ENCODE measurements at regions not wholly inside any gene's neighbourhood (a gene's known extent, or its start where the extent isn't known, plus 50 kb on each side); places are given as distances from the start of the nearest gene placed in this dataset.

GRCh38 chr12:107998863-107999262 is 130.2 kb upstream of the WSCD2 start:
- WGBS: 84% methylated on average over 3 of the region's 4 CpGs
- no peak overlapping the region for H2BK5ac ChIP-seq (ENCODE audit: low read depth, low read length, poor library complexity, severe bottlenecking)

DNA sequence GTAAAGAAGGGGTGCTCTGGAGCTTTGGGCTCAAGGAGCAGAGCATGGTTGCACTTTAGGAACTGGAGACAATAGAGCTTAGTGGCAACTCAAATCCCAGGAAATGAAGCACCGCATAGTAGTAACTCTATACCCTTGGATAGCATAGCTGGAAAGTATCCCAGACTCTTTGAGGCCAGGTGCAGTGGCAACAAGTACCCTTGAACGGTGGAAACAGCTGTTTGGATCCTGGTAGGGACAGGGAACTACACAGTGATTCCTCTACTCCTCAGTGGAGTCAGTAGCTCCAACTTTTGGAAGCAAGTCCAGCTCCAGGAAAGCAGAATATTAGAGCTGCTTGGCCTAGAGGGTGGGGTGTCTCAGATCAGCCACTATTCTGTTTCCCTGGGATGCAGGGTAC is 129.0 kb upstream of the WSCD2 start:
- DNase-seq: no peak
- WGBS: 59% methylated on average over 2 of the region's 2 CpGs
- no peaks in the 10 kb centered on the region for H3K27me3 ChIP-seq (ENCODE audit: control insufficient read depth in 1 of 2, insufficient read depth in 1 of 2, low read length in 2 of 2)
- no peak overlapping the region for H2BK15ac ChIP-seq (ENCODE audit: low read depth, poor library complexity, severe bottlenecking)
- H3K4me1 ChIP-seq (ENCODE audit: control insufficient read depth, insufficient read depth, low read depth, low read length): peaks cover 2% of the 10 kb centered on the region
- no peak overlapping the region for H2BK12ac ChIP-seq (ENCODE audit: low read length in 2 of 2)
- H4K8ac ChIP-seq (ENCODE audit: low read length): no peak overlapping the region
- H2AFZ ChIP-seq (ENCODE audit: low read depth, low read length): no peak overlapping the region
- H3K36me3 ChIP-seq (ENCODE audit: control insufficient read depth in 1 of 2, insufficient read depth in 2 of 2, low read depth in 1 of 2, low read length in 2 of 2): no peaks in the 10 kb centered on the region
- no peaks in the 10 kb centered on the region for H3K79me1 ChIP-seq (replicated peaks; ENCODE audit: low read length, poor library complexity, severe bottlenecking)
- H3K4me2 ChIP-seq (ENCODE audit: low read length, poor library complexity, severe bottlenecking): no peak overlapping the region
- H3K9me3 ChIP-seq (ENCODE audit: control insufficient read depth, low read length): no peaks in the 10 kb centered on the region
- H2BK120ac ChIP-seq (ENCODE audit: low read depth, low read length): no peak overlapping the region
- no peak overlapping the region for H3K4ac ChIP-seq (ENCODE audit: low read depth in 1 of 2, low read length in 2 of 2)
- no peak overlapping the region for H3K9ac ChIP-seq (ENCODE audit: low read length)
- H2BK5ac ChIP-seq (ENCODE audit: low read depth, low read length, poor library complexity, severe bottlenecking): no peak overlapping the region
- H3K18ac ChIP-seq (ENCODE audit: low read depth in 1 of 2, low read length in 2 of 2): no peak overlapping the region
- H3K4me3 ChIP-seq (ENCODE audit: insufficient read depth in 1 of 2, low read depth in 1 of 2, low read length in 2 of 2): no peak overlapping the region
- no peak overlapping the region for H4K91ac ChIP-seq (ENCODE audit: low read length)
- H3K27ac ChIP-seq (ENCODE audit: low read length, poor library complexity, severe bottlenecking): no peak overlapping the region
- H3K23ac ChIP-seq (ENCODE audit: low read length in 2 of 2): no peak overlapping the region
- no peak overlapping the region for H2AK5ac ChIP-seq (ENCODE audit: low read length, severe bottlenecking)
- H3K14ac ChIP-seq (ENCODE audit: low read length in 2 of 2): no peak overlapping the region

More at GRCh38 chr12:107998863-107999262, 130.2 kb upstream of the WSCD2 start:
- Histone ChIP-seq H2AK5ac (ENCODE audit: low read length, severe bottlenecking) (no peak overlapping the region), H3K9ac (ENCODE audit: low read length) (no peak overlapping the region), H4K91ac (ENCODE audit: low read length) (no peak overlapping the region), H2AFZ (ENCODE audit: low read depth, low read length) (no peak overlapping the region), H3K36me3 (ENCODE audit: control insufficient read depth in 1 of 2, insufficient read depth in 2 of 2, low read depth in 1 of 2, low read length in 2 of 2) (no peaks in the 10 kb centered on the region), H2BK12ac (ENCODE audit: low read length in 2 of 2) (no peak overlapping the region), H3K4me1 (ENCODE audit: control insufficient read depth, insufficient read depth, low read depth, low read length) (peaks cover 2% of the 10 kb centered on the region), H3K23ac (ENCODE audit: low read length in 2 of 2) (no peak overlapping the region), H4K8ac (ENCODE audit: low read length) (no peak overlapping the region), H3K79me1 (replicated peaks; ENCODE audit: low read length, poor library complexity, severe bottlenecking) (no peaks in the 10 kb centered on the region), H3K27ac (ENCODE audit: low read length, poor library complexity, severe bottlenecking) (no peak overlapping the region), H3K4ac (ENCODE audit: low read depth in 1 of 2, low read length in 2 of 2) (no peak overlapping the region), H3K27me3 (ENCODE audit: control insufficient read depth in 1 of 2, insufficient read depth in 1 of 2, low read length in 2 of 2) (no peaks in the 10 kb centered on the region), H3K4me3 (ENCODE audit: insufficient read depth in 1 of 2, low read depth in 1 of 2, low read length in 2 of 2) (no peak overlapping the region), H3K4me2 (ENCODE audit: low read length, poor library complexity, severe bottlenecking) (no peak overlapping the region), H2BK120ac (ENCODE audit: low read depth, low read length) (no peak overlapping the region), H2BK15ac (ENCODE audit: low read depth, poor library complexity, severe bottlenecking) (no peak overlapping the region), H3K14ac (ENCODE audit: low read length in 2 of 2) (no peak overlapping the region), H3K18ac (ENCODE audit: low read depth in 1 of 2, low read length in 2 of 2) (no peak overlapping the region), H3K9me3 (ENCODE audit: control insufficient read depth, low read length) (no peaks in the 10 kb centered on the region)
- DNase-seq: no peak

DNA sequence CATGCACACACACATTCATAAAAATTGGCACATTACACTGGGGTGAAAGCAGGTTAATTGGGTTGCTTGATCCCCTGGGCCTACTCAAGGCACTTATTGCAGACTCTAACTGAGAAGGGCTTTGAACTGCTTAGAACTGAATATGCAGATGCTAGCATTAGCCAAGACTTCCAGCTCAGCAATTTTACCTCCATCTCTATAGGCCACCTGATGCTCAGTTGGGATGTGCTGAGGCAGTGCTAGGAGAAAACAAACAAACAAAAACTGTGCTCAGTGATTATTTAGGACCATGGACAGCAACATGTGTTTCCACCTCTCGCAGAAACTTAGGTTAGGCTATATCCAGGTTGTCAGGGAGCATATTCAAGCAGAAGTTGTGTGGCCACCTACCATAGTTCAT is 124.8 kb upstream of the WSCD2 start:
- Histone ChIP-seq H3K27me3 (ENCODE audit: control insufficient read depth in 1 of 2, insufficient read depth in 1 of 2, low read length in 2 of 2) (no peaks in the 10 kb centered on the region), H3K4me3 (ENCODE audit: insufficient read depth in 1 of 2, low read depth in 1 of 2, low read length in 2 of 2) (no peak overlapping the region), H2AFZ (ENCODE audit: low read depth, low read length) (no peak overlapping the region), H3K36me3 (ENCODE audit: control insufficient read depth in 1 of 2, insufficient read depth in 2 of 2, low read depth in 1 of 2, low read length in 2 of 2) (no peaks in the 10 kb centered on the region), H3K14ac (ENCODE audit: low read length in 2 of 2) (no peak overlapping the region), H4K8ac (ENCODE audit: low read length) (no peak overlapping the region), H3K9me3 (ENCODE audit: control insufficient read depth, low read length) (no peaks in the 10 kb centered on the region), H3K27ac (ENCODE audit: low read length, poor library complexity, severe bottlenecking) (no peak overlapping the region), H3K18ac (ENCODE audit: low read depth in 1 of 2, low read length in 2 of 2) (no peak overlapping the region), H2BK15ac (ENCODE audit: low read depth, poor library complexity, severe bottlenecking) (no peak overlapping the region), H2BK5ac (ENCODE audit: low read depth, low read length, poor library complexity, severe bottlenecking) (no peak overlapping the region), H2BK120ac (ENCODE audit: low read depth, low read length) (no peak overlapping the region), H3K4me1 (ENCODE audit: control insufficient read depth, insufficient read depth, low read depth, low read length) (peaks cover 2% of the 10 kb centered on the region), H3K4me2 (ENCODE audit: low read length, poor library complexity, severe bottlenecking) (no peak overlapping the region), H3K9ac (ENCODE audit: low read length) (no peak overlapping the region), H3K4ac (ENCODE audit: low read depth in 1 of 2, low read length in 2 of 2) (no peak overlapping the region), H2AK5ac (ENCODE audit: low read length, severe bottlenecking) (no peak overlapping the region), H3K23ac (ENCODE audit: low read length in 2 of 2) (no peak overlapping the region), H4K91ac (ENCODE audit: low read length) (no peak overlapping the region), H2BK12ac (ENCODE audit: low read length in 2 of 2) (no peak overlapping the region), H3K79me1 (replicated peaks; ENCODE audit: low read length, poor library complexity, severe bottlenecking) (no peaks in the 10 kb centered on the region)
- WGBS: 22% methylated on average over 1 of the region's 1 CpG
- no peak for DNase-seq

DNA sequence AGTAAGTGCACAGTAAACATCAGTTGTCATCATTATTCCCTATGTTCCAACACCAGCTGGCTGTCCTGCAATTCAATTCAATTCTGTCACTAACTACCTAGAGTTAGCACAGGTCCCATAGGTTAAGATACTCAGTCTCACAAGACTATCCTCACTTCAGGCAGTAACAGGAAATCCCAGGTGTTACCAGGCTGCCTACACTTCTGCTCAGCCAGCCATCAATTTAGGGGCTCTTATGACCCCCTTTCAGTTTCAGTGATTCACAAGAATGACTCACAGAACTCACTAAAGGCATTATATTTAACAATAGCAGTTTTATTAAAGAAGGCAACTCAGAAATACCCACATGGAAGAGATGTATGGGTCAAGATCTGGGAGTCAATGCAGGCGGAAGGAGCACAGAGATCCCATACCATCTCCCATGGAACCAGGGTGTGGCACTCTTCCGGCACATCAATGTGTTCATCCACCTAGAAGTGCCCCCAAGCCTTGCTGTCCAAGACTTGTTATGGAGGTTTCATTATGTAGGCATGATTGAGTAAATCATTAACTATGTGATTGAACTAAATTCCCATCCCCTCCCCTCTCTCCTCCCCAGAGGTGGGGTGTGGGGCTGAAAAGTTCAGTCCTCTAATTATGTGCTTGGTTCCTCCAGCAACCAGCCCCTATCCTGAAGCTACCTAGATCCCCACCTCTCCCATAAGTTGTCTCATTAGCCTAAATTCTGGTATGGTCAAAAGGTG is 120.8 kb upstream of the WSCD2 start:
- Histone ChIP-seq H3K18ac (ENCODE audit: low read depth in 1 of 2, low read length in 2 of 2) (no peak overlapping the region), H3K27ac (ENCODE audit: low read length, poor library complexity, severe bottlenecking) (no peak overlapping the region), H3K4me2 (ENCODE audit: low read length, poor library complexity, severe bottlenecking) (no peak overlapping the region), H2BK15ac (ENCODE audit: low read depth, poor library complexity, severe bottlenecking) (no peak overlapping the region), H2AK5ac (ENCODE audit: low read length, severe bottlenecking) (no peak overlapping the region), H3K36me3 (ENCODE audit: control insufficient read depth in 1 of 2, insufficient read depth in 2 of 2, low read depth in 1 of 2, low read length in 2 of 2) (no peaks in the 10 kb centered on the region), H2BK120ac (ENCODE audit: low read depth, low read length) (no peak overlapping the region), H2BK12ac (ENCODE audit: low read length in 2 of 2) (no peak overlapping the region), H3K79me1 (replicated peaks; ENCODE audit: low read length, poor library complexity, severe bottlenecking) (no peaks in the 10 kb centered on the region), H4K8ac (ENCODE audit: low read length) (no peak overlapping the region), H3K4me3 (ENCODE audit: insufficient read depth in 1 of 2, low read depth in 1 of 2, low read length in 2 of 2) (no peak overlapping the region), H4K91ac (ENCODE audit: low read length) (no peak overlapping the region), H3K4me1 (ENCODE audit: control insufficient read depth, insufficient read depth, low read depth, low read length) (no peaks in the 10 kb centered on the region), H3K23ac (ENCODE audit: low read length in 2 of 2) (no peak overlapping the region), H2AFZ (ENCODE audit: low read depth, low read length) (no peak overlapping the region), H2BK5ac (ENCODE audit: low read depth, low read length, poor library complexity, severe bottlenecking) (no peak overlapping the region), H3K27me3 (ENCODE audit: control insufficient read depth in 1 of 2, insufficient read depth in 1 of 2, low read length in 2 of 2) (peaks cover 0 to 9% of the 10 kb centered on the region in 2 experiments), H3K9ac (ENCODE audit: low read length) (no peak overlapping the region), H3K4ac (ENCODE audit: low read depth in 1 of 2, low read length in 2 of 2) (no peak overlapping the region), H3K14ac (ENCODE audit: low read length in 2 of 2) (no peak overlapping the region), H3K9me3 (ENCODE audit: control insufficient read depth, low read length) (no peaks in the 10 kb centered on the region)
- WGBS: 56% methylated on average over 1 of the region's 2 CpGs
- DNase-seq: no peak
